Activated gamma-delta T cell (primary cell): ENCODE measurements at regions not wholly inside any gene's neighbourhood (a gene's known extent, or its start where the extent isn't known, plus 50 kb on each side); places are given as distances from the start of the nearest gene placed in this dataset.

Source experiments
- DNase-seq: peaks from one replicate; lab custom pipeline; 2025; lab: John Stamatoyannopoulos, UW

- DNase-seq: no peak
Observed at GRCh38 chr15:69577397-69577796, 124.8 kb downstream of the RPLP1 start.

- DNase-seq: no peak
Observed at GRCh38 chr15:69578252-69578651, 125.6 kb downstream of the RPLP1 start.

- DNase-seq: no peak
Observed at GRCh38 chr15:69578787-69579583, 126.4 kb downstream of the RPLP1 start.

- DNase-seq: no peak
Observed at GRCh38 chr15:69579950-69580618, 127.5 kb downstream of the RPLP1 start.

GRCh38 chr15:69583626-69584025, 131.0 kb downstream of the RPLP1 start:
- DNase-seq: no peak

- DNase-seq: no peak
Observed at GRCh38 chr15:69585937-69586336, 133.3 kb downstream of the RPLP1 start.

GRCh38 chr15:69586721-69587120, 134.1 kb downstream of the RPLP1 start:
- no peak for DNase-seq

- DNase-seq: no peak
Observed at GRCh38 chr15:69587723-69588426, 135.3 kb downstream of the RPLP1 start.

- no peak for DNase-seq
Observed at GRCh38 chr15:69590201-69590710, 137.6 kb downstream of the RPLP1 start.

GRCh38 chr15:69590932-69591524, 138.4 kb downstream of the RPLP1 start:
- DNase-seq: no peak

- DNase-seq: no peak
Observed at GRCh38 chr15:69591905-69592508, 139.4 kb downstream of the RPLP1 start.

GRCh38 chr15:69592954-69593353, 140.3 kb downstream of the RPLP1 start:
- no peak for DNase-seq

GRCh38 chr15:69593488-69593887, 140.9 kb downstream of the RPLP1 start:
- DNase-seq: no peak

GRCh38 chr15:69593981-69594966, 141.7 kb downstream of the RPLP1 start:
- no peak for DNase-seq

- DNase-seq: no peak
Observed at GRCh38 chr15:69595009-69595791, 142.6 kb downstream of the RPLP1 start.

GRCh38 chr15:69597061-69597592, 144.5 kb downstream of the RPLP1 start:
- DNase-seq: no peak

- DNase-seq: no peak
Observed at GRCh38 chr15:69599271-69599670, 146.7 kb downstream of the RPLP1 start.

- DNase-seq: no peak
Observed at GRCh38 chr15:69600556-69601085, 148.0 kb downstream of the RPLP1 start.
